Trophoblast cell (in vitro differentiated cells and primary cell): ENCODE measurements at regions not wholly inside any gene's neighbourhood (a gene's known extent, or its start where the extent isn't known, plus 50 kb on each side); places are given as distances from the start of the nearest gene placed in this dataset.

Source experiments
- DNase-seq, 2 donors: peaks; one replicate each; pipeline ENCODE4 v3.0.0-alpha.2; 2016
- H2AFZ ChIP-seq: 2 replicates; pipeline ENCODE4 v1.6.1; 2013; ENCODE audit warnings: low read length, moderate library complexity, mild to moderate bottlenecking; ENCODE audit not compliant: insufficient read depth, poor library complexity
- H2AK5ac ChIP-seq: 2 replicates; pipeline ENCODE4 v1.6.1; 2013; ENCODE audit warnings: mild to moderate bottlenecking, low read length
- H2BK120ac ChIP-seq: 2 replicates; pipeline ENCODE4 v1.6.1; 2013; ENCODE audit warnings: low read length, mild to moderate bottlenecking, moderate library complexity; ENCODE audit not compliant: insufficient read depth, poor library complexity
- H2BK12ac ChIP-seq: 2 replicates; pipeline ENCODE4 v1.6.1; 2013; ENCODE audit warnings: mild to moderate bottlenecking, low read length, moderate library complexity
- H2BK5ac ChIP-seq: 2 replicates; pipeline ENCODE4 v1.6.1; 2013; ENCODE audit warnings: low read length, low read depth, moderate library complexity, mild to moderate bottlenecking; ENCODE audit not compliant: poor library complexity
- H3K14ac ChIP-seq: 2 replicates; pipeline ENCODE4 v1.6.1; 2013; ENCODE audit warnings: mild to moderate bottlenecking, low read length
- H3K18ac ChIP-seq: 2 replicates; pipeline ENCODE4 v1.6.1; 2013; ENCODE audit warnings: mild to moderate bottlenecking, low read length
- H3K23ac ChIP-seq: 2 replicates; pipeline ENCODE4 v1.6.1; 2013; ENCODE audit warnings: low read length
- H3K27ac ChIP-seq: 2 replicates; pipeline ENCODE4 v1.5.1; 2013; ENCODE audit warnings: low read depth, mild to moderate bottlenecking, inconsistent platforms, low read length, moderate library complexity
- H3K27me3 ChIP-seq: 2 replicates; pipeline ENCODE4 v1.6.1; 2013; ENCODE audit warnings: inconsistent platforms, mild to moderate bottlenecking, low read length, moderate library complexity; ENCODE audit not compliant: insufficient read depth
- H3K36me3 ChIP-seq, 2 experiments: 1 replicate in 1 of 2; 2 replicates in 1 of 2; pipeline ENCODE4 v1.6.1; 2013; ENCODE audit warnings: low read length in 2 of 2, mild to moderate bottlenecking in 2 of 2, moderate library complexity in 1 of 2; ENCODE audit not compliant: insufficient read depth in 2 of 2, control insufficient read depth in 1 of 2
- H3K4ac ChIP-seq: 2 replicates; pipeline ENCODE4 v1.6.1; 2013; ENCODE audit warnings: low read depth, mild to moderate bottlenecking, low read length, moderate library complexity
- H3K4me1 ChIP-seq, 2 experiments: 1 replicate in 1 of 2; 2 replicates in 1 of 2; pipeline ENCODE4 v1.6.1; 2013; ENCODE audit warnings: low read length in 2 of 2, mild to moderate bottlenecking in 2 of 2, moderate library complexity in 1 of 2; ENCODE audit not compliant: insufficient read depth in 2 of 2, control insufficient read depth in 1 of 2
- H3K4me2 ChIP-seq: 2 replicates; pipeline ENCODE4 v1.6.1; 2013; ENCODE audit warnings: inconsistent platforms, mild to moderate bottlenecking, low read length, moderate library complexity
- H3K4me3 ChIP-seq: 2 replicates; pipeline ENCODE4 v1.5.1; 2013; ENCODE audit warnings: mild to moderate bottlenecking, low read depth, low read length, inconsistent platforms
- H3K79me1 ChIP-seq: one replicate; pipeline ENCODE4 v1.6.1; 2013; ENCODE audit warnings: low read length
- H3K79me2 ChIP-seq: 2 replicates; pipeline ENCODE4 v1.6.1; 2013; ENCODE audit warnings: low read length, mild to moderate bottlenecking; ENCODE audit not compliant: control insufficient read depth, insufficient read depth, poor library complexity
- H3K9ac ChIP-seq: 2 replicates; pipeline ENCODE4 v1.6.1; 2013; ENCODE audit warnings: mild to moderate bottlenecking, low read length
- H3K9me3 ChIP-seq: 2 replicates; pipeline ENCODE4 v1.6.1; 2013; ENCODE audit warnings: low read depth, mild to moderate bottlenecking, control low read depth, inconsistent platforms, low read length; ENCODE audit not compliant: insufficient read depth
- H4K12ac ChIP-seq: 2 replicates; pipeline ENCODE4 v1.6.1; 2013; ENCODE audit warnings: low read depth, mild to moderate bottlenecking, low read length, moderate library complexity
- H4K8ac ChIP-seq: 2 replicates; pipeline ENCODE4 v1.6.1; 2013; ENCODE audit warnings: low read depth, mild to moderate bottlenecking, low read length, moderate library complexity
- H4K91ac ChIP-seq: one replicate; pipeline ENCODE4 v1.6.1; 2013; ENCODE audit warnings: low read depth, mild to moderate bottlenecking, low read length, moderate library complexity
- WGBS: extraction: QIAGEN DNeasy Blood & Tissue Kit; methylation state at CpG from one replicate; pipeline ENCODE4 v1.1.7; 2013; ENCODE audit warnings: missing lambda C conversion rate; ENCODE audit not compliant: insufficient read length, insufficient coverage; ENCODE audit errors: extremely low coverage; 5-methylcytosine and 5-hydroxymethylcytosine counted together

GRCh38 chr6:132971676-132972075 lies 157.3 kb downstream of the RPS12 start:
- Histone ChIP-seq H3K9ac (no peak overlapping the region), H3K4me3 (no peak overlapping the region), H3K14ac (no peak overlapping the region), H4K12ac (no peak overlapping the region), H2BK5ac (no peak overlapping the region), H3K79me2 (no peaks in the 10 kb centered on the region), H4K91ac (no peak overlapping the region), H2AFZ (no peak overlapping the region), H3K36me3 (no peaks in the 10 kb centered on the region), H3K27ac (no peak overlapping the region), H3K4ac (no peak overlapping the region), H3K4me2 (no peak overlapping the region), H3K23ac (no peak overlapping the region), H3K79me1 (no peaks in the 10 kb centered on the region), H2BK12ac (no peak overlapping the region), H3K18ac (no peak overlapping the region), H2AK5ac (no peak overlapping the region), H3K9me3 (no peaks in the 10 kb centered on the region), H3K27me3 (no peaks in the 10 kb centered on the region), H3K4me1 (no peaks in the 10 kb centered on the region), H2BK120ac (no peak overlapping the region), H4K8ac (no peak overlapping the region)
- DNase-seq: no peak
- WGBS: no CpG with 5 or more reads among the region's 3 CpGs

GRCh38 chr6:132972254-132972653 lies 157.9 kb downstream of the RPS12 start:
- no peak overlapping the region for H2AK5ac ChIP-seq
- no peak overlapping the region for H3K4me3 ChIP-seq
- H4K8ac ChIP-seq: no peak overlapping the region
- no peak overlapping the region for H3K4me2 ChIP-seq
- no peaks in the 10 kb centered on the region for H3K79me1 ChIP-seq
- no peak overlapping the region for H3K18ac ChIP-seq
- H3K14ac ChIP-seq: no peak overlapping the region
- H3K9ac ChIP-seq: no peak overlapping the region
- DNase-seq: no peak
- H2BK12ac ChIP-seq: no peak overlapping the region
- no peak overlapping the region for H2BK5ac ChIP-seq
- no peak overlapping the region for H2BK120ac ChIP-seq
- no peak overlapping the region for H3K23ac ChIP-seq
- H4K12ac ChIP-seq: no peak overlapping the region
- no peak overlapping the region for H4K91ac ChIP-seq
- no peaks in the 10 kb centered on the region for H3K79me2 ChIP-seq
- H3K9me3 ChIP-seq: no peaks in the 10 kb centered on the region
- no peak overlapping the region for H3K27ac ChIP-seq
- H3K36me3 ChIP-seq: no peaks in the 10 kb centered on the region
- H3K4me1 ChIP-seq: no peaks in the 10 kb centered on the region
- H2AFZ ChIP-seq: no peak overlapping the region
- no peaks in the 10 kb centered on the region for H3K27me3 ChIP-seq
- H3K4ac ChIP-seq: no peak overlapping the region

GRCh38 chr6:132972971-132973370 lies 158.6 kb downstream of the RPS12 start:
- Histone ChIP-seq H3K79me2 (no peaks in the 10 kb centered on the region), H2AK5ac (no peak overlapping the region), H3K4me3 (no peak overlapping the region), H4K8ac (no peak overlapping the region), H4K91ac (no peak overlapping the region), H3K9me3 (no peaks in the 10 kb centered on the region), H3K36me3 (no peaks in the 10 kb centered on the region), H3K23ac (no peak overlapping the region), H3K9ac (no peak overlapping the region), H3K18ac (no peak overlapping the region), H3K27ac (no peak overlapping the region), H2AFZ (no peak overlapping the region), H3K79me1 (no peaks in the 10 kb centered on the region), H3K4ac (no peak overlapping the region), H2BK120ac (no peak overlapping the region), H3K4me2 (no peak overlapping the region), H3K4me1 (no peaks in the 10 kb centered on the region), H3K14ac (no peak overlapping the region), H4K12ac (no peak overlapping the region), H2BK12ac (no peak overlapping the region), H3K27me3 (no peaks in the 10 kb centered on the region), H2BK5ac (no peak overlapping the region)
- WGBS: no CpG with 5 or more reads among the region's 3 CpGs
- DNase-seq: no peak

- H2AK5ac ChIP-seq: no peak overlapping the region
- no peak overlapping the region for H2BK5ac ChIP-seq
- no peak overlapping the region for H3K4ac ChIP-seq
- no peak overlapping the region for H2BK120ac ChIP-seq
- no peak overlapping the region for H4K91ac ChIP-seq
- no peak overlapping the region for H3K14ac ChIP-seq
- H3K23ac ChIP-seq: no peak overlapping the region
- H3K79me1 ChIP-seq: no peaks in the 10 kb centered on the region
- no peak overlapping the region for H4K12ac ChIP-seq
- no peak overlapping the region for H3K18ac ChIP-seq
- H2AFZ ChIP-seq: no peak overlapping the region
- no peak overlapping the region for H3K27ac ChIP-seq
- WGBS: no CpG with 5 or more reads among the region's 3 CpGs
- H3K4me1 ChIP-seq: no peaks in the 10 kb centered on the region
- no peaks in the 10 kb centered on the region for H3K9me3 ChIP-seq
- no peak overlapping the region for H4K8ac ChIP-seq
- H3K36me3 ChIP-seq: no peaks in the 10 kb centered on the region
- H3K4me2 ChIP-seq: no peak overlapping the region
- H3K4me3 ChIP-seq: no peak overlapping the region
- H3K9ac ChIP-seq: no peak overlapping the region
- H3K27me3 ChIP-seq: no peaks in the 10 kb centered on the region
- no peaks in the 10 kb centered on the region for H3K79me2 ChIP-seq
- no peak overlapping the region for H2BK12ac ChIP-seq
- DNase-seq: no peak
Measured at GRCh38 chr6:132973514-132973993, 159.2 kb downstream of the RPS12 start.
